HCT116 (cell line): ENCODE measurements at regions not wholly inside any gene's neighbourhood (a gene's known extent, or its start where the extent isn't known, plus 50 kb on each side); places are given as distances from the start of the nearest gene placed in this dataset.

Experiments used
- ATAC-seq: fragments of 200-7000 bp; cut with Tn5 transposase; 2 replicates; pipeline ENCODE4 v1.9.1; 2020; ENCODE audit warnings: mild to moderate bottlenecking, moderate library complexity
- BruUV-seq: library from RNA; stranded (reverse); fragments of 400-500 nt; replicated peaks from 2 replicates; lab custom pipeline; 2021; lab: Mats Ljungman, UMichigan
- CTCF ChIA-PET: fragments of 300-600 bp; sonication (Branson Sonifier 250); formaldehyde crosslinking; loops from one replicate; lab custom pipeline; 2021; ENCODE audit warnings: antibody characterized with exemption; lab: Charles Lee
- POLR2A ChIA-PET: fragments of 300-600, 350-600 bp; sonication (Branson Sonifier 250); formaldehyde crosslinking; loops from one replicate; lab custom pipeline; 2021; ENCODE audit warnings: antibody characterized with exemption; lab: Charles Lee
- RAD21 ChIA-PET, 2 experiments: fragments of 300-600 bp; sonication (Branson Sonifier 250); formaldehyde crosslinking; loops; one replicate each; lab custom pipeline; 2023; ENCODE audit warnings: low total read pairs in 2 of 2; ENCODE audit not compliant: uncharacterized antibody in 2 of 2, unreplicated experiment in 2 of 2, low non-redundant PET in 1 of 2; lab: Charles Lee
- DNase-seq: peaks from one replicate; pipeline ENCODE4 v3.0.0-alpha.2; 2010; ENCODE audit warnings: low read depth, low spot score
- H2AFZ ChIP-seq: fragments of 200-600 bp; shearing (Covaris generic), sonication (generic); 2 replicates; pipeline ENCODE4 v1.6.1; 2017; ENCODE audit warnings: low read depth, mixed run types, mixed read lengths, antibody characterized with exemption, low read length; ENCODE audit not compliant: poor library complexity, severe bottlenecking
- H3K27ac ChIP-seq: 2 replicates; pipeline ENCODE4 v1.5.1; 2012; ENCODE audit warnings: low read depth, low read length
- H3K27me3 ChIP-seq: fragments of 200-600 bp; sonication (generic); 2 replicates; pipeline ENCODE4 v1.6.1; 2016; ENCODE audit warnings: mixed run types, low read length, mixed read lengths; ENCODE audit not compliant: insufficient read depth
- H3K36me3 ChIP-seq, 2 experiments: fragments of 200-500 bp in 1 of 2; fragments of 200-600 bp in 1 of 2; sonication (Bioruptor generic) in 1 of 2; sonication (generic) in 1 of 2; 2 replicates each; pipeline versions ENCODE4 v1.5.1 to v1.6.1; 2014 to 2016; ENCODE audit warnings: low read length in 2 of 2, inconsistent platforms in 1 of 2, mixed read lengths in 1 of 2, mixed run types in 1 of 2; ENCODE audit not compliant: insufficient read depth in 2 of 2, control insufficient read depth in 1 of 2
- H3K4me1 ChIP-seq, 2 experiments: fragments of 200-600 bp in 1 of 2; sonication (generic) in 1 of 2; 2 replicates each; pipeline versions ENCODE4 v1.5.1 to v1.6.1; 2012 to 2017; ENCODE audit warnings: low read length in 2 of 2, inconsistent platforms in 1 of 2, mild to moderate bottlenecking in 1 of 2, mixed read lengths in 1 of 2, mixed run types in 1 of 2, moderate library complexity in 1 of 2; ENCODE audit not compliant: insufficient read depth in 2 of 2, control insufficient read depth in 1 of 2
- H3K4me2 ChIP-seq: fragments of 200-600 bp; sonication (generic); 2 replicates; pipeline ENCODE4 v1.6.1; 2017; ENCODE audit warnings: mixed run types, low read length, mixed read lengths
- H3K4me3 ChIP-seq, 2 experiments: fragments of 200-600 bp in 1 of 2; sonication (generic) in 1 of 2; replicated peaks in 1 of 2; 2 replicates each; pipeline ENCODE4 v1.5.1; 2011 to 2016; ENCODE audit warnings: low read length in 2 of 2, control low read depth in 1 of 2, low read depth in 1 of 2, mild to moderate bottlenecking in 1 of 2, mixed read lengths in 1 of 2, mixed run types in 1 of 2
- H3K79me2 ChIP-seq: fragments of 200-600 bp; sonication (generic); 2 replicates; pipeline ENCODE4 v1.6.1; 2017; ENCODE audit warnings: mild to moderate bottlenecking, mixed run types, low read length, moderate library complexity, mixed read lengths; ENCODE audit not compliant: insufficient read depth
- H3K9ac ChIP-seq: fragments of 200-600 bp; sonication (generic); 2 replicates; pipeline ENCODE4 v1.6.1; 2016; ENCODE audit warnings: low read length, mixed read lengths
- H3K9me2 ChIP-seq: fragments of 200-600 bp; sonication (generic), shearing (Covaris generic); 2 replicates; pipeline ENCODE4 v1.6.1; 2017; ENCODE audit warnings: mixed run types, mild to moderate bottlenecking, moderate library complexity; ENCODE audit not compliant: insufficient read depth
- H3K9me3 ChIP-seq, 2 experiments: fragments of 200-500 bp in 1 of 2; fragments of 200-600 bp in 1 of 2; sonication (Bioruptor generic) in 1 of 2; sonication (generic) in 1 of 2; 2 replicates each; pipeline ENCODE4 v1.6.1; 2014 to 2017; ENCODE audit warnings: low read length in 2 of 2, mixed read lengths in 2 of 2, inconsistent platforms in 1 of 2, low read depth in 1 of 2, mild to moderate bottlenecking in 1 of 2, mixed run types in 1 of 2, moderate library complexity in 1 of 2; ENCODE audit not compliant: control insufficient read depth in 1 of 2, insufficient read depth in 1 of 2
- H4K20me1 ChIP-seq: fragments of 200-600 bp; sonication (generic), shearing (Covaris generic); 2 replicates; pipeline ENCODE4 v1.6.1; 2017; ENCODE audit warnings: mixed run types, mild to moderate bottlenecking, moderate library complexity; ENCODE audit not compliant: insufficient read depth
- EGR1 ChIP-seq: IDR thresholded peaks from 2 replicates; pipeline ENCODE4 v1.6.1; 2012; ENCODE audit warnings: low read depth
- ELF1 ChIP-seq: IDR thresholded peaks from 2 replicates; pipeline ENCODE4 v1.6.1; 2012; ENCODE audit warnings: low read depth, borderline replicate concordance
- EZH2 ChIP-seq: fragments of 200-600 bp; sonication (generic); IDR thresholded peaks from 2 replicates; pipeline ENCODE4 v1.6.1; 2017; ENCODE audit warnings: antibody characterized with exemption, mixed run types
- EZH2phosphoT487 ChIP-seq: fragments of 200-600 bp; IDR thresholded peaks from 2 replicates; pipeline ENCODE4 v1.6.1; 2018; ENCODE audit warnings: antibody characterized with exemption, borderline replicate concordance
- RAD21 ChIP-seq: IDR thresholded peaks from 2 replicates; pipeline ENCODE4 v1.6.1; 2012; ENCODE audit warnings: low read depth, mild to moderate bottlenecking
- intact Hi-C: fragments of 100-400 bp; cut with micrococcal nuclease; formaldehyde crosslinking; loops from 2 replicates; pipeline ENCODE4 v1.10.0; 2022
- TF ChIP-seq, protein P1 (sequence below): IDR thresholded peaks from 2 replicates; pipeline ENCODE4 v1.6.1; 2012
- TF ChIP-seq, protein P2 (sequence below): IDR thresholded peaks from 2 replicates; pipeline ENCODE4 v1.6.1; 2012; ENCODE audit warnings: low read depth

DNA sequence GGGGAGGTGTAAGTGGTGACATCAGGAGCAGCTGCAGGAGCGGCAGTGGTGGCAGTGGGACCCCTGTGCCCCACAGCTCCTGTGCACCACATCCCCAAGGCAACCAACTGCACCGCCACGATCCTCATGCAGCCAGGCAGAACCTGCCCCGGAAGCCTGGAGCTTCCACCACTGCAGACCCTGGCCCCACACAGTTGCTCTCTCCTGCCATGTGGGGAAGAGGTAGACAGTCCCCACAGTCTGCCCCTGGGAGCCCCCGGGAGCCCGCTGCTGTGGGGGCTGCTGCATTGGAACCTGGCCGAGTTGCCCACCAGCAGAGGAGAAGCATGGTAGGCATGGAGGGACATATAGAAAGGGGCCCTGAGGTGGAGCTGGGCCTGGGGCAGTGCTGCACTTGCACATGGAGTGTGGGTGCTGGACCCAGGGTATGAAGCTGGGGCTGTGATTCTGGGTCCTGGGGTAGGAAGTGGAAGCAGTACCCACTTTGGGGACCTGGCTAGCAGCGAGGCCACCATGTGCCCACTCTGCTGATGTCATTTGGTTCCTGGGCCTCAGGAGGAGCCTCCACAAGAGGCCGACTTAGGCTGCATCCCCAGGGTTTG is 623.3 kb upstream of the LRRTM4 start:
- H3K27ac ChIP-seq: no peak overlapping the region
- intact Hi-C loops: no loop called here
- H2AFZ ChIP-seq: no peak overlapping the region
- no peak for DNase-seq
- CTCF ChIA-PET: no interaction called here
- no peaks in the 10 kb centered on the region for H3K79me2 ChIP-seq
- no peaks in the 10 kb centered on the region for H3K36me3 ChIP-seq
- RAD21 ChIA-PET: no interaction called here
- H4K20me1 ChIP-seq: no peaks in the 10 kb centered on the region
- H3K9me3 ChIP-seq: peaks cover 0 to 11% of the 10 kb centered on the region in 2 experiments; a peak in 2 of 4 replicates
- POLR2A ChIA-PET: no interaction called here
- no peaks in the 10 kb centered on the region for H3K27me3 ChIP-seq
- ATAC-seq: no peak
- H3K4me1 ChIP-seq: no peaks in the 10 kb centered on the region
- no peaks in the 10 kb centered on the region for H3K9me2 ChIP-seq
- no peak overlapping the region for H3K9ac ChIP-seq
- BruUV-seq: no TSS peak
- H3K4me2 ChIP-seq: no peak overlapping the region
- TF ChIP-seq RAD21: no peak
- TF ChIP-seq EZH2: no peak
- TF ChIP-seq EGR1: no peak
- TF ChIP-seq EZH2phosphoT487: no peak
- TF ChIP-seq ELF1: no peak
- TF ChIP-seq, protein P1, sequence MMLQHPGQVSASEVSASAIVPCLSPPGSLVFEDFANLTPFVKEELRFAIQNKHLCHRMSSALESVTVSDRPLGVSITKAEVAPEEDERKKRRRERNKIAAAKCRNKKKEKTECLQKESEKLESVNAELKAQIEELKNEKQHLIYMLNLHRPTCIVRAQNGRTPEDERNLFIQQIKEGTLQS: no peak
- TF ChIP-seq, protein P2, sequence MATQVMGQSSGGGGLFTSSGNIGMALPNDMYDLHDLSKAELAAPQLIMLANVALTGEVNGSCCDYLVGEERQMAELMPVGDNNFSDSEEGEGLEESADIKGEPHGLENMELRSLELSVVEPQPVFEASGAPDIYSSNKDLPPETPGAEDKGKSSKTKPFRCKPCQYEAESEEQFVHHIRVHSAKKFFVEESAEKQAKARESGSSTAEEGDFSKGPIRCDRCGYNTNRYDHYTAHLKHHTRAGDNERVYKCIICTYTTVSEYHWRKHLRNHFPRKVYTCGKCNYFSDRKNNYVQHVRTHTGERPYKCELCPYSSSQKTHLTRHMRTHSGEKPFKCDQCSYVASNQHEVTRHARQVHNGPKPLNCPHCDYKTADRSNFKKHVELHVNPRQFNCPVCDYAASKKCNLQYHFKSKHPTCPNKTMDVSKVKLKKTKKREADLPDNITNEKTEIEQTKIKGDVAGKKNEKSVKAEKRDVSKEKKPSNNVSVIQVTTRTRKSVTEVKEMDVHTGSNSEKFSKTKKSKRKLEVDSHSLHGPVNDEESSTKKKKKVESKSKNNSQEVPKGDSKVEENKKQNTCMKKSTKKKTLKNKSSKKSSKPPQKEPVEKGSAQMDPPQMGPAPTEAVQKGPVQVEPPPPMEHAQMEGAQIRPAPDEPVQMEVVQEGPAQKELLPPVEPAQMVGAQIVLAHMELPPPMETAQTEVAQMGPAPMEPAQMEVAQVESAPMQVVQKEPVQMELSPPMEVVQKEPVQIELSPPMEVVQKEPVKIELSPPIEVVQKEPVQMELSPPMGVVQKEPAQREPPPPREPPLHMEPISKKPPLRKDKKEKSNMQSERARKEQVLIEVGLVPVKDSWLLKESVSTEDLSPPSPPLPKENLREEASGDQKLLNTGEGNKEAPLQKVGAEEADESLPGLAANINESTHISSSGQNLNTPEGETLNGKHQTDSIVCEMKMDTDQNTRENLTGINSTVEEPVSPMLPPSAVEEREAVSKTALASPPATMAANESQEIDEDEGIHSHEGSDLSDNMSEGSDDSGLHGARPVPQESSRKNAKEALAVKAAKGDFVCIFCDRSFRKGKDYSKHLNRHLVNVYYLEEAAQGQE: no peak
- TF ChIP-seq, all 23 proteins: peak for 0
- no peak overlapping the region for H3K4me3 ChIP-seq
